ENCODE measurements at regions not wholly inside any gene's neighbourhood (a gene's known extent, or its start where the extent isn't known, plus 50 kb on each side); places are given as distances from the start of the nearest gene placed in this dataset.

GRCh38 chr5:62068554-62068953, 237.5 kb upstream of the KIF2A start:
- H2AFZ ChIP-seq (ENCODE audit: low read depth, low read length) = no peak overlapping the region
- intact Hi-C loops (cut with micrococcal nuclease) (no loop called here), dilution Hi-C loops (cut with MboI; ENCODE audit: extremely low pct_ligation_motif_present, low sequenced_read_pairs) (no loop called here)
- H3K27me3 ChIP-seq (ENCODE audit: control insufficient read depth in 2 of 2, insufficient read depth in 2 of 2, low read length in 2 of 2) = peaks cover 0 to 2% of the 10 kb centered on the region in 2 experiments
- no TSS peak for BruUV-seq (replicated peaks)
- H3K9me1 ChIP-seq (replicated peaks; ENCODE audit: control insufficient read depth, extremely low read depth, insufficient read depth, low read length) = no peaks in the 10 kb centered on the region
- no peak for FAIRE-seq
- DNase-seq (ENCODE audit: low read depth, low spot score) = no peak
- H3K4me2 ChIP-seq (ENCODE audit: insufficient read depth, low read length) = no peak overlapping the region
- CTCF ChIA-PET = interaction anchor here (0.7 kb wide), 1 partner anchor 9 kb away, joined by 3 read pairs; no protein-coding TSS in a partner anchor
- no peaks in the 10 kb centered on the region for H3K9me3 ChIP-seq (replicated peaks; ENCODE audit: control insufficient read depth, insufficient read depth, low read length)
- POLR2A ChIA-PET = no interaction called here
- H3K4me3 ChIP-seq (replicated peaks in 1 of 3; ENCODE audit: insufficient read depth in 1 of 3, low read depth in 1 of 3, low read length in 3 of 3) = no peak overlapping the region
- no peak for TF ChIP-seq MYC (IDR thresholded peaks at IDR 0.05; ENCODE audit: low read depth, low read length)
- TF ChIP-seq CTCF (IDR thresholded peaks at IDR 0.05; ENCODE audit: extremely low read depth in 1 of 2, insufficient read depth in 1 of 2, low read depth in 1 of 2, low read length in 2 of 2) = no peak
- TF ChIP-seq MAX (IDR thresholded peaks at IDR 0.05; ENCODE audit: insufficient read depth, insufficient read length) = no peak
- no peaks in the 10 kb centered on the region for H4K20me1 ChIP-seq (replicated peaks; ENCODE audit: control insufficient read depth, extremely low read depth, insufficient read depth, low read length)
- no peaks in the 10 kb centered on the region for H3K36me3 ChIP-seq (ENCODE audit: control insufficient read depth in 2 of 2, extremely low read depth in 1 of 2, insufficient read depth in 2 of 2, low read length in 2 of 2)
- no peak overlapping the region for H3K9ac ChIP-seq (replicated peaks; ENCODE audit: extremely low read depth, insufficient read depth, low read length)
- H3K4me1 ChIP-seq (ENCODE audit: control insufficient read depth, extremely low read depth, insufficient read depth, low read length) = no peaks in the 10 kb centered on the region
- no peak overlapping the region for H3K27ac ChIP-seq (ENCODE audit: insufficient read depth, low read depth, low read length)
- H3K79me2 ChIP-seq (ENCODE audit: control insufficient read depth, insufficient read depth, low read length) = no peaks in the 10 kb centered on the region

- Histone ChIP-seq H3K9ac (replicated peaks; ENCODE audit: extremely low read depth, insufficient read depth, low read length) (no peak overlapping the region), H3K27me3 (ENCODE audit: control insufficient read depth in 2 of 2, insufficient read depth in 2 of 2, low read length in 2 of 2) (peaks cover 0 to 2% of the 10 kb centered on the region in 2 experiments), H3K4me3 (replicated peaks in 1 of 3; ENCODE audit: insufficient read depth in 1 of 3, low read depth in 1 of 3, low read length in 3 of 3) (no peak overlapping the region), H3K4me2 (ENCODE audit: insufficient read depth, low read length) (no peak overlapping the region), H3K36me3 (ENCODE audit: control insufficient read depth in 2 of 2, extremely low read depth in 1 of 2, insufficient read depth in 2 of 2, low read length in 2 of 2) (no peaks in the 10 kb centered on the region), H3K27ac (ENCODE audit: insufficient read depth, low read depth, low read length) (no peak overlapping the region), H3K4me1 (ENCODE audit: control insufficient read depth, extremely low read depth, insufficient read depth, low read length) (no peaks in the 10 kb centered on the region), H3K9me3 (replicated peaks; ENCODE audit: control insufficient read depth, insufficient read depth, low read length) (no peaks in the 10 kb centered on the region), H2AFZ (ENCODE audit: low read depth, low read length) (no peak overlapping the region), H3K79me2 (ENCODE audit: control insufficient read depth, insufficient read depth, low read length) (no peaks in the 10 kb centered on the region), H3K9me1 (replicated peaks; ENCODE audit: control insufficient read depth, extremely low read depth, insufficient read depth, low read length) (no peaks in the 10 kb centered on the region), H4K20me1 (replicated peaks; ENCODE audit: control insufficient read depth, extremely low read depth, insufficient read depth, low read length) (no peaks in the 10 kb centered on the region)
- no peak for TF ChIP-seq POLR2AphosphoS5 (IDR thresholded peaks at IDR 0.05; ENCODE audit: insufficient read depth, low read depth, low read length)
- TF ChIP-seq GATA2 (IDR thresholded peaks at IDR 0.05; ENCODE audit: insufficient read depth, insufficient read length, low read depth, low read length) = no peak
- no peak for TF ChIP-seq FOS (IDR thresholded peaks at IDR 0.05; ENCODE audit: borderline replicate concordance, insufficient read depth, low read length)
- TF ChIP-seq CTCF (IDR thresholded peaks at IDR 0.05; ENCODE audit: extremely low read depth in 1 of 2, insufficient read depth in 1 of 2, low read depth in 1 of 2, low read length in 2 of 2) = no peak
- no peak for TF ChIP-seq EZH2 (IDR thresholded peaks at IDR 0.05; ENCODE audit: borderline replicate concordance, low read depth, low read length, severe bottlenecking)
- TF ChIP-seq MYC (IDR thresholded peaks at IDR 0.05; ENCODE audit: low read depth, low read length) = no peak
- TF ChIP-seq MAX (IDR thresholded peaks at IDR 0.05; ENCODE audit: insufficient read depth, insufficient read length) = no peak
- TF ChIP-seq JUN (IDR thresholded peaks at IDR 0.05; ENCODE audit: borderline replicate concordance, insufficient read depth, insufficient read length, low read depth) = no peak
- TF ChIP-seq POLR2A (IDR thresholded peaks at IDR 0.05; ENCODE audit: low read depth, low read length) = no peak
- dilution Hi-C loops (cut with MboI; ENCODE audit: extremely low pct_ligation_motif_present, low sequenced_read_pairs) = no loop called here
- intact Hi-C loops (cut with micrococcal nuclease) = no loop called here
- FAIRE-seq (no peak), DNase-seq (ENCODE audit: low read depth, low spot score) (no peak)
- ChIA-PET POLR2A (no interaction called here), CTCF (interaction anchor here (1.5 kb wide), 1 partner anchor 9 kb away, joined by 3 read pairs; no protein-coding TSS in a partner anchor)
- no TSS peak for BruUV-seq (replicated peaks)
Observed at GRCh38 chr5:62077387-62077786, 228.6 kb upstream of the KIF2A start.
